Dedifferentiated amniotic fluid mesenchymal stem cell (primary cell): ENCODE measurements at regions not wholly inside any gene's neighbourhood (a gene's known extent, or its start where the extent isn't known, plus 50 kb on each side); places are given as distances from the start of the nearest gene placed in this dataset.
"Not testable (repeated sequence)": the region's sequence is repeated elsewhere in the genome, so short reads cannot be mapped to it uniquely, and the experiment has no call there.

ENCODE experiments used
- DNase-seq: peaks from one replicate; pipeline ENCODE4 v3.0.0-alpha.2; 2016; ENCODE audit errors: extremely low spot score

DNA sequence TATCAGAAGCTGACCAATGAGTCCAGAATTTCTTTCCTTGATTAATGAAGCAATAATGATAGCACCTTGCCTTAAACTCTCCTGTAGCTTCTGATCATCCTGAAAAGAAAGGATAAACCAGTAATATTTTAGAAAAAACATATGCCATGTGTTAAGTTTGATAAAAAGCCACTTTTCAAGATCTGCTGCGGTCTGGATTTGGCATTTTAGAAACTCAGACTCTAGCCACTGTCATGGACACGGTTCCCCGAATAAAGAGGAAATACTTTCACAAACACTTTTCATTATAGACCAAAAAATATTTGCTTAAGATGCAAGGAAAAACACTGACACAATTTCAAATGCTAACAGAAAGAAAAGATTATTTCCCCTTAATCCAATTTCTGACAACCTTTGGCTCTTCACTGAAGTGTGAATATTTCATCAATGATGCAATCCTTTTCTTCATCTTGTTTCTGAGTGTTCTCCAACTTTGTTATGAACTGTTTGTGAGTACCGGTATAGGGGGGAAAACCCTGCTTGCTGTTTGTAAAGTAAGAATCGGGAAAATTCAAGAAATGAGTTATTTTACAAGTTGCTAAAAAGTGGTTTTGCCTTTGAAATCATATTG, 329.5 kb downstream of the CRPPA start:
- DNase-seq = no peak

DNA sequence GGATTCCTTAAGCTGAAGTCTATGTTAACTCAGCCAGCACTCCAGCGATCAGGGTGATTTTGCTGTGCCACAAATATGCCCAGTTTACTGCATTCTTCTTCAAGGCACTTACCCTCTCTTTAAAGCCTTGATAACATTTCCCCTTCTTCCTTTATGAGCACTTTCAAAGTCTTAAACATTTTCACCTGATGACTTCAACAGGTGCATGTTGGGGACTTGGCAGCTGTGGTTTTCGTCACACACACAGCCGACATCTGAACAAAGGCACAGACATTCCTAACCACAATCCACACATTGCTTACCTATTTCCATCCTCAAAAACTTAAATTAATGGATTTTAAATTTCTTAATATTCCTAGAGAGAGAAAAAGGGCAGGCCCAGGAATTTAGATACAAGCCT, 331.5 kb downstream of the CRPPA start:
- DNase-seq = no peak

GRCh38 chr7:16089191-16089590, 332.1 kb downstream of the CRPPA start:
- DNase-seq = no peak

DNA sequence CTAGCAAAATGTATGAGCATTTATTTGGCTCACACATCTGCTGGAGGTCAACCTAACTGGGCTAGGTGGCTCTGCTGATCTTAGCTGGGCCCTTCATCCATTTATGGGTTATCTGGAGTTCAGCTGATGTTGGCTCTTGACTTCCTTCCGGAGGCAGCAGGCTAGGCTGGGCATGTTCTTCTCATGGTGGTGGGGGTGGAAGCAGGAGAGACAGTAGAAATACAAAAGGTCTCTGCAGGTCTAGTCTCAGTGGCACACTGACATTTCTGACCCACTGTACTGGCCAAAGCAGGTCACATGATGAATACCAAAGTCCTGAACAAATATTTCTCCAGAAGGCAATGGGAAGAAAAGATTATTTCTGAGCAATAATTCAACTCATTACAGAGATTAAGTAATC, 334.6 kb downstream of the CRPPA start:
- DNase-seq = no peak

GRCh38 chr7:16085780-16086179, 335.6 kb downstream of the CRPPA start:
- DNase-seq = not testable (repeated sequence)

DNA sequence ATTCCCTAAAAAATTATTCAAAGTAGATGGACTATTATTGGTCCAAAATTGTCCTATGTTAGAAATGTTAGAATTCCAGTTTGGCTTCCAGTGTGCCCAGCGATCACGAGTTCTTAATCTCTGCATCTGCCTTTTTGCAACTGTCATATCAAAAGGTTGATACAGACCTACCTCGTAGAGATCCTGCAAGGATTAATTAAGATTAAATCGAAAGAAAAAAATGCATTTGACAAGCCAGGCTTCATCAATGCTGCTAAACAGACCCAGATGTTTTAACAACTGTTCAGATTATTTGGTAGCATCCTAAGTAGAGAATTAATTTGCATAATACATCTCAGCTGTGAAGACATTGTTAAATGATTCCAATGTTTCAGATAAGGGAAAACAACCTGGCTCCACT, 336.5 kb downstream of the CRPPA start:
- DNase-seq = no peak

DNA sequence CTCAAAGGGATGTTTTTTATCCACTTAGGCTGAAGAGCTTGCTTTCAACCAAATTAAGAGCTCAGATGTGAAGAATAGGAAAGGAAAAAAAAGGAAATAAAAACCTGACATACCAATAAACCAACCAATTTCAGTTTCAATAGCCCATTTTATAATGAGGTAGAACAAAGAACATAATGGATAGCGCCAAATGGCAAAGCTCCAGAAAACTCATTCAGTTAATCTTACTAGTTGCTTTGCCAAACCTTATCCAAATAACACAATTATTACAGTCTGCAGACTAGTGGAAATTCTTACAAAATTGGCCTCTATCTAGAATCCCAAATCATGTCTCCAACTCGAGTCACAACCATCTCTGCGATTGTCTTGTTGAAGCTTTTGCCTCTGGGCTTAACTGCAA, 337.0 kb downstream of the CRPPA start:
- no peak for DNase-seq

DNA sequence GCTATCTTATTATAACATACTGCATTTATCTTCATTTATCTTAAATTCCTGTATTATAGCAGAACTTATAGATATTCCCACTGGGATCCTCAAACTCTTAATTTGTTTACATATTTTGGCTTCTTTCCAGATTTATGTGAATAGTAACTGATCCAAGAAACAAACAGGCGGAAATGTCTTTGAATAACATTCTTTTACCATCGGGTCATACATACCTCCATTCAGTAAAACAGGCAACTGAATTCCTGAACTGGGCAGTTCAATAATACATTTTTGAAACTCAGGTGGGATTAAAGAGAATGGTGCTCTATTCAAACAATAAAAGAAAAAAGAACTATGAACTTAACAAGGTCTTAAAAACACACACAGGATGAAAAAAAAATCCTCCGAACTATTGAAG, 337.4 kb downstream of the CRPPA start:
- DNase-seq = no peak

DNA sequence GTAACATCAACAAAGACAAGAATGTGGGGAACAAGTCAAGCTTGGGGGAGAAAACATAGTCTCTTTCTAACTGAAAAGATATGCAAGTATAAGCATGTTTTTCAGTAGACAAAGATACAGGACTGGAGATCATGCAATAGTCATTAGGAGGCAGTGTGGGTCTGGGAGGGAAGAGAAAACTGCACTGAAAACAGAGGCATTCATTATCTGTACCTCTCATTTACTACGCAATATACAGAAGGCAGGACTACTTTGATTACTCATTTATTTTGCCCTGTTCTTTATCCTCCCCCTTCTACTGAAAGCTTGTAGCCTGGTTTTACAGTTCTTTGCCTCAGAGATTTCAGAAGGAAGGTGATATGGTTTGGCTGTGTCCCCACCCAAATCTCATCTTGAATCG, 341.2 kb downstream of the CRPPA start:
- no peak for DNase-seq

DNA sequence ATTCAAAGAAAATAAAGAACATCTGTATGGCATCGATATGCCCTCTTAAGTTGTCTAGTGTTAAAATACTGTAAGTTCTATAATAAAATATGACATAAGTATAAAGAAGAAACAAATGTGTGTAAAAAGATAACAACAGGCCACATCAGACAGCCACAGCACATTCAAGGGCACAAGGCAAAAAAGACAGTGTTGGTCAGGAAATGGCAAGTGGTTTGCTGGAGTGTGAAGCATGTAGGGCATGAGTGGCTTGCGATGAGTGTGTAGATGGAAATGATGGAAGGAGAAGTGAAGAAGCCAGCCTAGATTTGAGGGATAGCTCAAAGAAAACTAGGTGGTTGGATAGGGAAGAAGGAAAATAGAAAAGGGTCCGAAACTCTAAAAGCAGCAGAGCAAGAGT, 341.6 kb downstream of the CRPPA start:
- DNase-seq = no peak

DNA sequence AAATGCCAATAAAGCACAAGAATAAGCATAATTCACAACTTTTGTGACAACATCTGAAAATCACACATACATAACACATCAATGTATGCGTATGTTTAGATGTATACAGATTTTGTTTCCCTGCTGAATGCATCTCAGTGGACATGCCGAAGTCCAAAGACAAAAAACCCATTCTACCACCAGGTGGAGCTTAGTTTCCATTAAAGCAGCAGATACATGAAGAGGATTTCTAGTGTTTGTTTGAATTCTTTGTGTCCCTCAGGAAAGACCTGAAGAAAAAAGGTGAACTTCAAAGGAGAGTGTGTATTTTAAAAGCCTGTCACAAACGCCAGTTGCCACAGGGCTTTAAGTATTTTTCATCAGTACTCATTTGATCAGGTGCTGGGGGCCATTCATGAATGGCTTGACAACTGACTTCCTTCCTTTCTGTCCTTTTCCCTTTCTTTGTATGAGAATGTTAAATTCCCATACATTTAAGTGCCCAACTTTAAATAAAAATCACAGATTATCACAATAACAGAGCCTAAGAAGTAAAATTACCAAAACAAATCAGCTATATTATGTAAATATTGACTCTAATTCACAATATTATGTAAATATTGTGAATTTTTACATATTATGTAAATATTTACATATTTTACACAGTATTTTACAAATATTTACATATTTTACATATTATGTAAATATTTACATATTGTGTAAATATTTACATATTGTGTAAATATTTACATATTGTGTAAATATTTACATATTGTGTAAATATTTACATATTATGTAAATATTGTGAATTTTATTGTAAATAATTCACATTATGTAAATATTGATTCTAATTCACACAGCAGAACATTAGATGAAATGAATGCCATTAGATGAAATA, 343.0 kb downstream of the CRPPA start:
- DNase-seq = peak; percentile 68

DNA sequence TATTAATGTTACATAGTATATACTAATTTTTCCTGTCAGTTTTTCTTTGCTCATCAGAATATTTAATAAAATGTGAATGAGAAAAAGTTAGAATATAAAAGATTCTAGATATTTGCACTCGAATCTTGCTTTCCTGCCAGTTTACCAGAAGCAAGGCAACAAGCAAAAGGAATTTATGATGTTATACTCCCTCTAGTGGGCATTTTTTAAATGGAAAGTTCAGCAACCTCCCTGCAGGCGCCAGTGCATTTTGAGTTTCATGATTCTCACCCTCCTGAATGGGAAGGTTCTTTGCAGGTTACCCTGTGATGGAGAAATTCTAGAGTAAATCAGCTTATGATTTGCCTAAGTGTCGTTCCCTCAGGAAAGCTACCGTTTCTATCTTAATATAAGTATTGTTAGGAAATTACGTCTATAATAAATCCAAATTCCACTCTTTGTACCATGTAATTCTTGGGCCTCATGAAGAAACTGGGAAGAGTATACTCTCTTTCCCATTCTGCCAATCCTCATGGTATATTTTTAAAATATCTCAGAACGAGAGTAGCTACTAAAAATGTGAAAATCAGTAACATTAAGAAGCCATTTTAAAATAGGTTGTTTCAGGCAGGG, 350.0 kb downstream of the CRPPA start:
- peak; percentile 76 for DNase-seq

DNA sequence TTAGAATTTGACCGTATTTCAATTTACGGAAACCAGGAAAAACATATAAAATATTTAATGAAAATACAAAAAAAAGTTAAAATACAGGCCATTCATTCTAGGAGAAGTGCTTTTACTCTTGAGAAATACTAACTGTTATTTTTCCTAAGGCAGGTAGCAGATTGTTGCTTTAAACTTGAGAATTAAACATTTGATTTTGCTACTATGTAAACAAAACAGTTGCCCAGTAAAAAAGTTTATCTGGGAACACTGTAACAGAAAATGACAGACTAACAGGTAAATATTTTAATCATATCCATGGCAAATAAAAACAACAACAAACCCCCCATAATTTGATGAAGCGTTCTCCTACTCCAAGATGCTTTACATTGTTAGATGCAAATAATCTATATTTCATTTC, 350.5 kb downstream of the CRPPA start:
- DNase-seq = no peak

DNA sequence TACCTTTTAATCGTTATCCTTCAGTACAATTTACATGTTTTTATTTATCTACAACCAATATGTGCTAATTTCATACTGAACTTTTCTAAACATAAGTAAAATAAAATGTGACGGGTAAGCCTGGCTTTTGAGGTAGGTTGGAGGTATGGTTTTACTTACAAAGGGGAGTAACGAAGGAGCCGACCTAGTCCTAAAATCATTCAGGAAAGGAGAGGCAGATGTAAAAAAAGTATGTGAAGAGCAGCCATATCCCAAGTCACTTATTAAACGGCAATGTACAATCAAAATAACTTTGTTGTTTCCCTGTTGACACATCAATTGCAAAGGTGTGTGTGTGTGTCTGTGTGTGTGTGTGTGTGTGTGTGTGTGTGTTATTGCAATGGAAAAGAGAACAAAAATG, 351.3 kb downstream of the CRPPA start:
- DNase-seq = no peak

DNA sequence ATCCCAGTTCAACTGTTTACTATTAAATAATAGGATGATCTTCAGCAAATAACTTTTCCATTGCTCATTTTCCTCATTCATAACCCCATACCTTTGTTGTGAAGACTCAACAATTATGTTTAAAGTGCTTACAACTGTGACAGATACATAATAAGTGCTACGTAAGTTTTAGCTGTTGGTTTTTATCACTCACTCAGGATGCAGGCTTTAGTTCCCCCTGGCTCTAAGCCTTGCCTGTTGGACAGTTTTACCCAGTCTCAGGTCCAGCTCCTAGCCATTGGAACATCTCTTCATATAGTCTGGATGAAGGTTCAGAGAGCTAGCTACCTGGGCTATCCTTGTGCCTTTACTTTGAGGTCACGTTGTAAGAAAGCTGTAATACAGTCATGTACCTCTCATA, 353.2 kb downstream of the CRPPA start:
- DNase-seq = no peak

- no peak for DNase-seq
These were observed 353.6 kb downstream of the CRPPA start for GRCh38 chr7:16067711-16068110.

DNA sequence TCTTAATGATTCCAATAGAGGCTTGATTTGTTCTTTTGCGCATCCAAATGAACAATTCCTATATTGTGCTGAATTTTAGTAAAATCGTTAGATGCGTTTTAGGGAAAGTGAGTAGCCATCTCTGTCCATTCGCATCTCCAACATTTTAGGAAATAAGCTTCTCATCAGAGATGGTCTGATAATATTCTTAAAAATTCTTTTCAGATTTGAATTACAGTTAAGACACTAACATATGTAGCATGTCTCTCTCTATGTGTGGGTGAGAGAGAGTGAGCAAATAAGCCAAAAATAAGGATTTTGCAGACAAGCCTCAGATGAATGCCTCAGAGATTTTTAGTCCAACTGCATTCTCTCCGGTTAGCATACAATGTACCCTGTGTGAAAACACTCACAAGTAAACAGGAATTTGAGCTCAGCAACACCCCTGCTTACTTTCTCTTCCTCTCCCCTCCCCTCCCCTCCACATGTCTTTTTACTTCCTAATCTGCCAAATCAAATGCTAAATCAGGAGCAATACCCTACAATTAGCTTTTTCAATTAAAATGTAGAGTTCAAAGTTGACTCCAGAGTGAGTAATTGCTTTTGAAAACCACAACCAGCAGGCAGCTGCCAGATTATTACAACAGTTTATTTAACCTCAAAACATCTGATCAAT, 354.4 kb downstream of the CRPPA start:
- no peak for DNase-seq

GRCh38 chr7:16065939-16066338, 355.4 kb downstream of the CRPPA start:
- DNase-seq = no peak

DNA sequence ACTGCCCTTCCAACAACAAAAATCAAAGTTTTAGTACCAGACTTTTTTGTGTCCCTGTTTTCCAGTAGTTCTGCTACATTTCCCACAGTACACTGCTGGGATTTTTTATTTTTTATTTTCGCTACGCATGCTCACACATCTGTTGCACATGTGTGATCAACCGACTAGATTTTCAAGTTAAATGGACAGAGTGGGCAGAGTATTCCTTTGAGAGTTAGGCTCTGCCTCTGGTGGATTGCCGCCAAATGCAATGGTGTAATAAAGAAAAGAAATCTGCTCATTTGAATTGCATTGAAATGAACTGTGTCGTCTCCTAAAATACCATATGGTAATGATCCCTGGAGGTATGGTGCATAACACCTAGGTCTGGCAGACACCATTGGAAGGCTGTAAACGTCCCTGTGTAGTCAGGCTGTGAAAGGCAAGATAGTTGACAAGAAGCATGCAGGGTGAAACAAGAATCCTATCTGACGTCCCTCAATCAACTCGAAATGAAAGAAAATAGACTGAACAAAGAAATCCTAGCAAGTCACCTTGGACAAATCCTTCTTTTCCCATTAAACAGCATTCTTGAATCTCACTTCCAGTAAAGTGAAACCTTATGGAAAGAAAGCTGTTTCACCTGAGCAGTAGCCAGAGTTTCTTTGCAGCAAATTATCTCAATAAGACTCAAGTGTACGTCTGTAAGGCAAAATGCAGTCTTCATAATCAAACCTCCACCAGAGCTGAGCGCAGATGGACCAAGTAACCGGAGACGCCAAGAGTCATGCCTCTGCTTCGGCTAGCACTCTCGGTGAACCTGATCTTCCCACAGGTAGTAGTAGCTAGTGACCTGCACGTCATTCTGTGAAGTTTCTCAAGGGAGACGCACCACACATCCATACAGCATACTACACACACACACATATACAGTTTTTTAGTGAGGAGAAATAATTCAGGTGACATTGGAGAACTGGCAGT, 357.3 kb downstream of the CRPPA start:
- DNase-seq = no peak

GRCh38 chr7:16063221-16063620, 358.1 kb downstream of the CRPPA start:
- DNase-seq = no peak

DNA sequence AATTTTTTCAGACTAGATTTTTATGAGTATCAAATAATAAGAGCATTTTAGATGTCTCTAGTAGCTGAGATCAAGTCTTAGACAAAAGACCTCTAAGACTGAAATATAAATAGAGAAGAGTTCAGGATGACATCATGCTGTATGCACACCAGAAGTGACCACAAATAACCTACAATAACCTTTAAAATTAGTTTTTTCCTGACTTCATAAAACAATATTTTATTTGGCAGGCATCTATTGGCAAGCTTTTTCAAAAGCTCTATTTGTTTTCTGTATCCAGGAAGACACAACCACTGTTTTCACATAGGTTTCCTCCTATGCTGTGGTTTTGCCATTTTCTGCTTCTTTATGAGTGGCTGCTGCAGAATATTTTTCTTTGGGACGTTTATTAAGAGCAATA, 359.1 kb downstream of the CRPPA start:
- peak; percentile 62 for DNase-seq
